ENCODE measurements at regions not wholly inside any gene's neighbourhood (a gene's known extent, or its start where the extent isn't known, plus 50 kb on each side); places are given as distances from the start of the nearest gene placed in this dataset.

GRCh38 chr1:224820341-224820740, 109.1 kb upstream of the DNAH14 start:
- TF ChIP-seq, protein P1, sequence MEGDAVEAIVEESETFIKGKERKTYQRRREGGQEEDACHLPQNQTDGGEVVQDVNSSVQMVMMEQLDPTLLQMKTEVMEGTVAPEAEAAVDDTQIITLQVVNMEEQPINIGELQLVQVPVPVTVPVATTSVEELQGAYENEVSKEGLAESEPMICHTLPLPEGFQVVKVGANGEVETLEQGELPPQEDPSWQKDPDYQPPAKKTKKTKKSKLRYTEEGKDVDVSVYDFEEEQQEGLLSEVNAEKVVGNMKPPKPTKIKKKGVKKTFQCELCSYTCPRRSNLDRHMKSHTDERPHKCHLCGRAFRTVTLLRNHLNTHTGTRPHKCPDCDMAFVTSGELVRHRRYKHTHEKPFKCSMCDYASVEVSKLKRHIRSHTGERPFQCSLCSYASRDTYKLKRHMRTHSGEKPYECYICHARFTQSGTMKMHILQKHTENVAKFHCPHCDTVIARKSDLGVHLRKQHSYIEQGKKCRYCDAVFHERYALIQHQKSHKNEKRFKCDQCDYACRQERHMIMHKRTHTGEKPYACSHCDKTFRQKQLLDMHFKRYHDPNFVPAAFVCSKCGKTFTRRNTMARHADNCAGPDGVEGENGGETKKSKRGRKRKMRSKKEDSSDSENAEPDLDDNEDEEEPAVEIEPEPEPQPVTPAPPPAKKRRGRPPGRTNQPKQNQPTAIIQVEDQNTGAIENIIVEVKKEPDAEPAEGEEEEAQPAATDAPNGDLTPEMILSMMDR (IDR thresholded peaks at IDR 0.05): no peak
- no peak for TF ChIP-seq EZH2 (IDR thresholded peaks at IDR 0.05)

Data from neural progenitor cell (in vitro differentiated cells).